H4 (cell line): ENCODE measurements at regions not wholly inside any gene's neighbourhood (a gene's known extent, or its start where the extent isn't known, plus 50 kb on each side); places are given as distances from the start of the nearest gene placed in this dataset.

ENCODE experiments used
- DNase-seq: peaks from one replicate; pipeline ENCODE4 v3.0.0-alpha.2; 2015; ENCODE audit warnings: low spot score

DNA sequence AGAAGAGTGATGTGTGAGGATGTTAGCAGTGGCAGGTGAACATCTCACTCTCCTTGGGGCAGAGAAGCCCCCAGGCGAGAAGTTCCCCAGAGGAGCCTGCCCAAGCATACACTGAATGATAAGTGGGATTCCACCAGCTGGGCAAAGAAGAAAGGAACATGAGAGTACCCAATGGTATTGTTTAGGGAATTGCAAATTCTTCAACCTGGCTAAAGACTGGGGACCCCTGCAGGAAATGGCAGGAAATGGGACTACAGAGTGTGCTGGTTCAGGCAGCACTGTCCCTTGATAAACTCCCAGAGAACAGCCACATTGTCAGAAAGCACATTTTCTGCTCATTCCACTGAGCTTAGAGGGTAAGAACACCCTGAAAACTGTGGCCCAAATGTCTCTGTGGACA is 121.3 kb downstream of the RPS29 start:
- DNase-seq, result no peak

DNA sequence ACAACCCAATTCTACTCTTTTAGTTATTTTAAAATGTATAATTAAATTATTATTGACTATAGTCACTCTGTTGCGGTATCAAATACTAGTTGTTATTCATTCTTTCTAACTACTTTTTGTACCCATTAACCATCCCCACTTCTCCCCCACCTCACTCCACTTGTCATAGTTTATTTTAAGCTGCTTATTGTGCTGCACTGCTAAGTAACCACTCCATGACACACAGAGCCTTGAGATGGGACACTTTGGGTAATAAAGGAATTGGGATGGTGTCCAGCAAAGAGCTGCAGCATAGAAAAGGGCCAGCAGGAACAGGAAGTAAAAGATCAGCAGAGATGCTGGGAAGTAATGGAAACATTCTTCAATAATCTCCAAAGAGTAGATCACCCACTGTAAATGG is 123.0 kb downstream of the RPS29 start:
- DNase-seq, result no peak

DNA sequence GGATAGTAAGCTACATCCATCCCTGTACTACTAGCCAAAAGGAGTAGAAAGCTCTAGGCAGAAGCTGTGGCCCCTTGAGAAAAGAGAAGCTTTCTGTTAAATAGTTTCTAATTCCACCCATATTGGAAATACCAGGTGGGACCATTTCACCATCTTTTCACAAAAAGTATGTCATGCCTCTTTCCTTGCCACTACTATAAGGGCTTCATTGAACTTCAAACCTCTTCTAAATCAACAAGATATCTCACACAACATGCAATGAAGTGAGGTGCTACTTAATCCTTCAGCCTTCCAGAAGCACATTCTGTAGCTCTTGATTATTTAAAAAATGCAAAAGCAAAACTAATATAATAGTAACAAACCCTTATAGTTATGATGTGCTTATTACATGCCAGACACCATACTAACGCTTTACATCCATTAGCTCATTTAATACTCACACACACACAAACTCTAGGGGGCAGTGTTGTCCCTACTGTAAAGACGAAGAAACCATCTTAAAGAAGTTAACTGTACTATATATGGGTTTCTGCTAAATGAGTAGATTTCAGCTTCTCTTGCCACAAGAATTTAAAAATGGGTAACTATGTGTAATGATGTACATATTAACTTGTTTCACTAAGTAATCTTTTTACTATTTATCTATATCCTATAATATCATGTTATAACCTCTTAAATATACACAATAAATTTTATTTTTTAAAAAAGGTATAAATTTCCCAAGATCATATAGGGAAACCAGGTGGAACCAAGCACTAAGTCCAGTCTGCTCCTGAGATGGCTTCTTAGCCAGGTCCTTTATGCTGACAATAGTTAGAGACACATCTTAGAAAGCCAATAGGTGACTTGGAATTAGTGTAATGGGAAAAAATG is 124.4 kb downstream of the RPS29 start:
- DNase-seq, result peak; percentile 64

DNA sequence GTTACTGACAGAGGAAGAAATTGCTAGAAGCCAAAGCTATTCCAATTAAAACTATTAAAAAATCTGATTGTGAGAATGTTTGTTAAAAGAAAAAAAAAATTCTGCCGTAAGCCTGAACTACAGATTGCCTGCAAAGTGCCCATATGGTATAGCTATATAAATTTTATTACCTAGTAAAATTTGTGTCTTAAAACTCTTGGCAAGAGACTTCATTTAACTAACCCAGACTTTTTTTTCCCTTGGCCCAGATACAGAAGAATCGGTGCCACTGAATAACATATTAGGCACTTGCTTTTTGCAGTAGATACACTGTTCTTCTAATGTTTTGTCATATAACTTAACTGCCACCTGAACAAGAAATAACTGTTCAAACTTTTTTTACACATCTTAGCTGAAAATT is 125.5 kb downstream of the RPS29 start:
- DNase-seq, result no peak

DNA sequence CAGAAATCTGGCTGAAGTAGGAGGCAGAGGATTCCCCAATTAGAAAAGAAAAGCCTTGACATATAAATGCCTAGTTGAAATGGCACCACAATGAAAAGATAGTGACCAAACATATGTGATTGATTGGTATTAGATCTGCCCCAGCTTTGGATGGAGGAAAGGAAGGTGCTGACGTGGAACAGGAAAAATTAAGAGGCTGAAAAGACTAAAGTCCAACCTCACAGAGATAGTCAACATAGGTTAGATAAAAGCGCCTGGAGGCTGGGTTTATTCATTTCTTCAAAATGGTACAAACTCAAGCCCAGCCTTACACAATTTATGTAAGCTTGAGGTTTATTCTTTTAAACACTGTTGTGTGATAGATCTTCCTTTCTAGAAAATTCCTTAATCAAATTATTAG is 129.6 kb downstream of the RPS29 start:
- DNase-seq, result no peak

DNA sequence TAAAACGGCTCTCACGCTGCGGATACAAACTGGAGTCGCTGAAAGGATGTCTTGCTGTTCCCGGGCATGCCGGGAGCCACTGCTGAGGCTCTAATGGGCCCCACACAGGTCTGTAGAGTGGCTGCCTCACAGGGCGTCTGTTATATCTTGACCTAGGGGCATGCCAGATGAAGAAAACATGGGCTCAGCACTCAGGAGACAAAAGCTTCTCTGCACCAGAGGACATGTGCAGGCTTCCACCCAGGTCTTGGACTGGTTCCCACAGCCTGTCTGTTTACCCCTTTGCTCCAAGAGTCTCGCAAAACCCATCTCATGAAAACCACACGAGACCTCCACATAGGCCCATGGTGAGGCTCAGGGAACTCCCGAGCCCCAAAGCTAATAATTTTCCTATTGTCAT is 134.2 kb downstream of the RPS29 start:
- no peak for DNase-seq

DNA sequence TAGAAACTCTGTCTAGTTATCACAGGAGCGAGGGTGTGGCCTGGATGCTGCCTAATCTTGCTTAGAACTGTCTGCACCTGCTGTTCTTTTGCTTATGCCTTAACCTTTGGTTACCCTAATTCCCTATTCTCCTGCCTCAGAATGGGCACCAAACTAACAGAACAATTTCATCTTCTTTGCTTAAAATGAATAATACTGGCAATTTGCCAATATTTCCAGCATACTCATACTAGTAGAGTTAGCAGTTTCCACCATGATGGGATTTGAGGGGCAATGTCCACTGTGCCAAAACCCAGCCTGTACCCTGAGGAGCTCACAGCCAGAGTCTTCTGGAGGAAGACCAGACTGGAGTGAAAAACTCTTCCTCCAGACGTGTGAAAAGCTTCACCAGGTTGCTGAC is 136.4 kb downstream of the RPS29 start:
- DNase-seq, result no peak

DNA sequence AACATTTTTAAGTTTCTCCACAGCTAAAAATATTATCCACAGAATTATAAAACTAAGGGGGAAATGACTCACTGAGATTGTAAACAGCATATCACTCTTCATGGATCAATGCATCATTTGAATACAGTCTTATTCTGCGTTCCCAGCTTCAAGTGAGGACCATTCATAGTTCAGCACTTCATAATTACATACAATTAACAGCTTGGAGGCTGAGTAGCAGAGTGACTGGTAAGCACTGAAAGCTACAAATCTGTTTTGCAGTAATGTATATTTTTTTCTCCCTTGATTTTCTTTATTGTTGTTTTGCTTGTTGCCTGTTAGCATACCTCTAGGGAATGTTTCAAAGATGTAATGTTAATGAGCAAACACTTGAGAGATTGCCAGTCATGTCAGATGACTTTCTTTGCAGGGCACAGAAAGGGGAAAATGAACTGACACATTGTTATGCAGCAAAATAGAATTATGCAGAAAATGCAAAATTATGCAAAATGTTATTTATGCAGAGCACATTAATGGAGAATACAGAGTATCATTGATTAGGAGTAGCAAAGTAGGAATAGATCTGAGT is 138.6 kb downstream of the RPS29 start:
- DNase-seq, result no peak

DNA sequence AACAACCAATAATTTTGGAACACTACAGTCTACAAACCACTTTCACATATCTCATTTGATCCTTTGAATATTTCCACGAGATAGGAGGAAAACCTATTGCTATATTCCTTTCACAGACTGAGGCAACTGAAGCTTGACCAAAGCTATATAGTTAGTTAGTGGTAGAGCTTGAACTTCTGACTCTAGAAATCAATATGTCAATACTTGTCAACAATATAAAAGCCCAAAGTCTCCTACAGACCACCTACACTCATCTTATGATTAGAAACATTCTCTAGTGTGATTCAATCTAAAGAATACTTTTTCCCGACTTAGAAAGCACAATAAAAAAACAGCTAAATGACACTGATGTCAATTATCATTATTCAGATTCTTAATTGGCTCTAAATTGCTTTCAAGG is 139.4 kb downstream of the RPS29 start:
- DNase-seq, result no peak

DNA sequence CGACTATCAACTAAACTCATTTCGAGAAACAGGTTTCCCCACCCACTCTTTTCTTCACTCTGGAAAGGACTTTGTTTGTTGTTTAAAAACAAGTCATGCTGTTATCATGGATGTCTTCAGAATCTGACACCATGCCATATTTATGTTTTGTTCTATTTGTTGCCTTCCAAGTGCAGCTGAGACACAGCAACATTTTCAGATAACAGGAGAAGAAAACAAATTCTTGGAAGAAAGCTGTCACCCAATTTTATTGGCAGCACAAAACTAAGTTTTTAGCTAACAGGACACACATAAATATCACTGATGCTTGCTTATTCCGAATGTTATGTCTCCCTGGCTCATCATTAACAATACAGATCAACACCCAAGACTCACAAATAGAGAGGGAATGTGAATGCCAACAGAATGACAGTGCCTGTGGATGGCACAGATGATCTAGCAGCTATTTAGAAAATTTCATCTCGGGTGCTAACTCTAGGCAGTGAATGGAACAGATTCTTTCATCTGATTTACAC is 147.9 kb downstream of the RPS29 start:
- DNase-seq, result no peak

DNA sequence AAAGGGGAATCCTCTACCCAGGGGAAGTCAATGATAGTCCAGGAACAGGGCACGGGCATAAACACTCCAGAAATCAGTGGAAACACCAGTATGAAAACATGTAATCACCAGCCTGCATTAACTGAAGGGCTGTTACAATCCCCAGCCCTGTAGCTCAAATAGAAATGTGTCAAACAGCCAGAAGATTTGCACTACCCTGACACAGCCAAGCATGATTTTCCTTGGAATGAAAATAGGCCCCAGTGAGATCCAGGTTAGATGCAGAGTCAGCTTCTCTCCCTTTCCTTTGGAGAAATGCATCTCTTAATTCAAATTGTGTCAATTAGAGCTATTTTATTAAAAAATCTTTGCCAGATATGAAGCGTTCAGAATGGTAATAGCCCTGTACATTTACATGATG is 158.1 kb downstream of the RPS29 start:
- no peak for DNase-seq

DNA sequence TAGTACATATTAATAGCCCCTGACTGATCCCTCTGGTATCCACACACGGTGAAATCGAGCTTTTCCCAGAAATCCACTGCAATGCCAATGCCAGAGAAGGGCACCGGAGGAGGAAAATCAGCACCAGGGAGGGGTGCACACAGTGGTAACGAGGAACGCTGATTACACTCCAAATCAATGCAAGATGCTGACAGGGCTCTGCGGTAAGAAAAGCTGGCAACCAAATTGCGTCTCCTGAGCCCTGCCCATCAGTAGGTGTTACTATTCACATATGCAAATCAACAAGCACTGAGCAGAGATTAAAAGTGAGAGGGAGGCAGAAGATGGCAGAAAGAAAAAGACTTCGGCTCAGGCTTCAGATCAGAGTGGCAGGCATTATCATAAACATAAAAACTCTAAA is 159.1 kb downstream of the RPS29 start:
- DNase-seq, result no peak

DNA sequence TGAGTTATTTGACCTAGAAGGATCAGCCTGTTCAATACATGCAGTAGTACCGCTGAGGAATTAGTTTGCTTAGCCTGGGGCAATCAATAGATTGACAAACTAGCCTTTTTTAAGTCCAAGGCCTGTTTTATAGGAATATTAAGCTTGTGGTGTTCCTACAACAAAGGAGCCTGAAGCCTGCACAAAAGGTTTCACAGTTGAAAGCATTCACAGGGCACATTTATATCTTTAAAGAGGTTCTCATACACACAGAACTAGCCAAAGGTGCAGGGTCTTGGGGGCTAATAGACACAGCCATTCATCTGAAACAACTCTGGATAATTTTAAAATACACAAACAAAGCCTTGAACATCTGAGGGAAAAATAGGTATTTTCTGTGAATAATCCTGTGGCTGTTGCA is 160.3 kb downstream of the RPS29 start:
- no peak for DNase-seq

DNA sequence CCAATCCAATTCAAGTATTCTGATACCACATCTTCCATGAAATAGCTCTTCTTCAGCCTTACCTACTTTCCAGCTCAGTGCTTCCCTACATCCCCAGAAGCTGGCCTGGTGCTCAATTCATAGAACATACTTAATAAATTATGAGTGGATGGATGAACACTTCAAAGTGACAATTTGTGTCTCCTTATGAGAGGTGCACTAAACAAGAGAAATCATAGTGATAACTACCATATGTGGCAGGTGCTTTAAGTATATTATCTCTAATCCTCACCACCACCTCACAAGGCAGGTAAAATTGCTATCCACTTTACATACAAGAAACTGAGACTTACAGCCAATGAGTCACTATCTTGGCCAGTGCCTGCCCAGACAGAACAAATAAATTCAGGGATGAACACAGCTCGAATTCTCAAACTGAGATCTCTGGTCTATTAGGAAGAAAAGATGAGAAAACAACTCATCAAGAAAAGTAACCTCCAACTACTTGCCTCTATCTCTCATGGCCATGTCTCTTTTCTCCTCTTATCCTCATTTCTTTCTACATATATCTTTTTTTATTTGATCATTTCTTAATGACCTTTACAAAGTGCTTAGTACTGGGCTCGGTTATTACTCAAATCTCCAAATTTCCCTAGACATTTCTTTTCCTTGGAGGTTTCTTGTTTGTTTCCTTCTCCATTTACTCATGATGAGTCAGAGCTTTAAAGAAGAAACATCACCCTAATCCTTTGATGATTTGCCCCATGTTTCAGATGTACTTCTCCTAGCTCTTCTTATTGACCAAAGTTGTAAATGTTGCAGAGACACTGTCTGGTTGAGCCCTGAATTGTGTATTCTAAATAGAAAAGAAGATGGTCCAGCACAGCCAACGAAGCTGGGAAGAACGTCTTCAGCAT is 161.5 kb downstream of the RPS29 start:
- no peak for DNase-seq

DNA sequence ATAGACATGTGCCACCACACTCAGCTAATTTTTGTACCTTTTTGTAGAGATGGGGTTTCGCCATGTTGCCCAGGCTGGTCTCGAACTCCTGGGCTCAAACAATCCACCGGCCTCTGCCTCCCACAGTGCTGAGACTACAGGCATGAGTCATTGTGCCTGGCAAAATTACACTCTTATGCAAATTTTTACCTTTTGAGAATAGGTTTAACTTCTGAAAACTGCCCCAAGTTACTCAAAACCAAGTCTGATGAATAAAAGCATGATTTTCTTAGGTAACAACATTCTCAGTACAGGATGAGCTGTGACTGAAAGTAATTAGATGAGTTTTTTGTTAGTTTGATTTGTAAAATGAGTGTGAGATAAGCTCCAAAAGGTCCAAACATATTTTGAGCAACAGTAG is 166.0 kb downstream of the RPS29 start:
- no peak for DNase-seq

DNA sequence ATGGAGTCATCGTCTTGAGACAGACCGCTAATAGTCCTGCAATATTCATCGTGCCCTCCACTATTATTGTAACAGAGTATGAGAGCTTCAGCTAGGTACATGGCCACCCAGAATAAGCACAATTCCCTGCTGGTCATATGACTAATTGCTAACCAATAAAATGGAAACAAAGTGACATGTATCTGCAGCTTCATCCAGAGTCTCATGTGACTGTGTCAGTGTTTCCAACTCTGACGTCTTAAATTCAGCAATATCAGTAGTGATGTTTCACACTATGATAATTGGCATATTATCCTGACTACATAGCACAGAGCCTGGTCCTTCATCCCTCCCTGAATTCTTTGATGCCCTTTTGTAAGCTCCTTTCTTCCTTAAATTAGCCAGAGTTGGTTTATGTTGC is 167.4 kb downstream of the RPS29 start:
- no peak for DNase-seq

DNA sequence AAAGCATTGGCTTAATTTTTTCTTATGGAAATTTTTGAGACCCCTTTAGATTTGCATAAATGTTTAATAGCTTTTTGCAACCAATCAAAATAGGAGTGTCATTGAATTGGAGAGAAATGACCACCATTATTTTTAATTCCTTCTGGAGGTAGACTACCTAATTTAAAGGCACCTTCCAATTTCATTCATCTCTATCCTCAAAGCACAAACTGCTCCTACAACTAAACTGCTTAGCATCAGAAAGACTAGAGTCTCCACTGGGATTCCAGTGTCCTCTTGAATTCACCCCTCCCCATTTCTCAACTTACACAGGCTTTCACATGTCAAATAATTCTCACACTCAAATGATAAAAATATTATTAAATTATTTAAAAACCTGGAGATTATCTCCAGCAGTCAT is 168.4 kb downstream of the RPS29 start:
- DNase-seq, result no peak

DNA sequence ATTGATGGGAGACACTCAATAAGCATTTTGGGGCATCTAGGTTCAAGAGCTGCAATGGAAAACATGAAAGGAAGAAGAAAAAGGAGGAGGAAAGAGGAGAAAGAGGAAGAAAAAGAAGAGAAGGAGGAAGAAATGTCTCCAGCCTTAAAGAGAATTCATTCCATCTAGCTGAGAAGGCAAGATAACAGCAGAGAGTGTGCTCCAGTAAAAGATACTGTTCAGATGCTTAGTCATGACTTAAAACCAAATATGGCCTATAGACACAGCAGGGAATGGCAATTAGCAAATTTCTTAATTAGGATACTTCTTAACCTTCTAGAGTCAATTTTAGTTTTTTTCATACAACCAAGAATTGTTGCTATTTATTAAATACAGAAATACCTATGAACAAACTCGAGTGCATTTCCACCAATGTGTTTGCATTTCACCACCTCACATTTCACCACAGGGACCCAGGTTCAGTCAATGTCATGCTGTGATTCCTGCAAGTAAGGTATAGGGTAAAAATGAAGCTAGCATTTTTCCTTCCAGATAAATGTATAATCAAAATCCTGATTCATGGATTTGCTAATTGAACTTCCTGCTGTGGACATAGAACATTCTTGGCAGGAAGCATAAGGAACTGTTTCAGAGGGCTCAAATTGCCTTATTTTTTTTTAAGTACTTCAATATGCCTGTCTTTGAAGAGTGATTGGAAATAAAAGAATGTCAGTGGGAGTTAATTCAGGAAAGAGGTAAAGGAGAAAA is 177.8 kb downstream of the RPS29 start:
- DNase-seq, result no peak

DNA sequence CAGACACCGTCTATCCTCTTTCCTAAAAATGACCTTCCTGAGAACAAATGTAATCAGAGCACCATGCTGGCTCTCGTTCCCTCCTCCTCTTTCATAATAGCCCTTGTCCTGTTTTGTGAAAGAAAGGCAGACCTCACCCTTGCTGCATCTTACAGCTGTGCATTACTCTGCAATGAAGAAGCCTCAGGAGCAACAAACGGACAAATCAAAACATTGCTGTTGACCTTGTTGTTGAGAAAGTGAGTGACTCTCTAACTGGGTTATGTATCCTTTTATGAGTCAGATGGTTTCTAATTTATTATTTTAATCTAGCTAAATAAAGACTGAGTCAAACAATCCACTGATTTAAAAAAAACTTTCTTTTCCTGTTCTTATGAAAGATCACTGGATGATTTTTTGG is 180.9 kb downstream of the RPS29 start:
- no peak for DNase-seq

DNA sequence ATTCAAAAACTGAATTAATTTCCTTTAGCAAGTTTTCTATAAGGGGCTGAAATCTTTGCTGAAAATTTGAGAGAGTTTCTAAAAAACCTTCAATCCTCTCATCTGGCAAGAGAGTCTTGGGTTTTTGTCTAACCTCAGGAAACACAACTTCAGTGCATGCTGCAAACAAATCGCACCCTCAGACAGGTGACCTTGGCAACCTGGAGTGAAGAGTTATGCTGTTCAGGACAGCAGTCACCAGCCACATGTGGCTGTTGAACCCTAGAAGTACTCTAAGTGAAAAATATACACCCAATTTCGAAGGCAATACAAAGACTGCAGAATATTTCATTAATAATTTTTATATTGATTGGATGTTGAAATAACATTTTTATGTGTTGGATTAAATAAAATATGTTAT is 184.8 kb downstream of the RPS29 start:
- no peak for DNase-seq

DNA sequence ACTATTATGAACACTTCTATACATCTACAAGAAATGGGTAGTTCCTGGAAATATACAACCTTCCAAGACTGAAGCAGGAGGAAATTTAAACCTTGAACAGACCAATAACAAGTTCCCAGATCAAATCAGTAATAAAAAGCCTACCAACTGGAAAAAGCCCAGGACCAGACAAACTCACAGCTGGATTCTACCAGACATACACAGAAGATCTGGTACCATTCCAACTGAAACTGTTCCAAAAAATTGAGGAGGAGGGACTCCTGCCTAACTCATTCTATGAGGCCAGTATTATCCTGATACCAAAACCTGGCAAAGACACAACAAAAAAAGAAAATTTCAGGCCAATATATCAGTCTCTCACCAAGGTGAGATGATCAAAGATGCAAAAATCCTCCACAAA is 189.4 kb downstream of the RPS29 start:
- no peak for DNase-seq

DNA sequence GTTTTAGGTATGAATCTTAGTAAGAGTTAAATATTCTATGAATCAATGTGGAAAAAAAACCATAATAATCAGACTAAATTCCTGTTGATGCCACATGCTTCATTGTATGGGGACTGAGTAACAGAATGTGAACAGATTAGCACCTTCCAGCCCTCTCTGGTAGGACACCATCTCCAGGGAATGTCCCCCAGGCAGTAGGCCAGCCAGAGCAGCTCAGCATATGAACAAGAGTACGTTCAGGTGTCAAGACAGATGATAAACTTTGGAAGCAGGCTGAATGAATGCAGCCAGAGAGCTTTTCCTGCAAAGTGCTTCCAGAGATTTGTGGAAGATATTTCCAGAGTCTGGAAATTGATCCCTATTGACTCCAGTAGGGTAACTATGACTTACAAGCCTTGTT is 204.4 kb downstream of the RPS29 start:
- no peak for DNase-seq
